Tibial nerve (tissue), 4 donors: ENCODE measurements at regions not wholly inside any gene's neighbourhood (a gene's known extent, or its start where the extent isn't known, plus 50 kb on each side); places are given as distances from the start of the nearest gene placed in this dataset.

Experiments used
- DNase-seq, 2 donors: peaks; one replicate each; pipeline ENCODE4 v3.0.0-alpha.2; 2019; ENCODE audit warnings: low spot score in 2 of 2
- H3K27ac ChIP-seq, 4 donors: fragments of 200-600 bp; sonication (generic) in 3 of 4; one replicate each; pipeline ENCODE4 v1.5.1; 2017 to 2019; ENCODE audit warnings: mild to moderate bottlenecking in 1 of 4
- H3K27me3 ChIP-seq, 2 donors: fragments of 200-600 bp; sonication (generic) in 1 of 2; one replicate each; pipeline versions ENCODE4 v1.5.1 to v1.6.0; 2017 to 2019
- H3K36me3 ChIP-seq, 3 donors: fragments of 200-600 bp; sonication (generic); one replicate each; pipeline ENCODE4 v1.5.1; 2018 to 2019
- H3K4me1 ChIP-seq, 4 donors: fragments of 200-600 bp; sonication (generic) in 3 of 4; one replicate each; pipeline ENCODE4 v1.5.1; 2017 to 2019
- H3K4me3 ChIP-seq, 4 donors: fragments of 200-600 bp; sonication (generic) in 3 of 4; one replicate each; pipeline ENCODE4 v1.5.1; 2017 to 2019; ENCODE audit warnings: mild to moderate bottlenecking in 1 of 4, moderate library complexity in 1 of 4
- H3K9me3 ChIP-seq, 4 donors: fragments of 200-600 bp; sonication (generic) in 3 of 4; one replicate each; pipeline ENCODE4 v1.5.1; 2017 to 2019
- EP300 ChIP-seq, 2 donors: sonication (generic); formaldehyde crosslinking; IDR thresholded peaks; one replicate each; pipeline ENCODE4 v1.6.1; 2017; ENCODE audit warnings: antibody characterized with exemption in 2 of 2, mild to moderate bottlenecking in 1 of 2
- POLR2A ChIP-seq, 2 donors: fragments of 450-650 bp; IDR thresholded peaks; one replicate each; pipeline ENCODE4 v1.6.1; 2017; ENCODE audit warnings: antibody characterized with exemption in 2 of 2, mild to moderate bottlenecking in 2 of 2, moderate library complexity in 2 of 2
- WGBS, 2 donors: methylation state at CpG; one replicate each; pipeline ENCODE4 v1.1.5; 2018; 5-methylcytosine and 5-hydroxymethylcytosine counted together
- TF ChIP-seq, protein P1 (sequence below), 5 experiments: fragments of 200-600 bp in 3 of 5; fragments of 450-650 bp in 2 of 5; sonication (generic) in 3 of 5; IDR thresholded peaks; one replicate each; pipeline ENCODE4 v1.5.1; 2016 to 2019; ENCODE audit warnings: antibody characterized with exemption in 5 of 5, mild to moderate bottlenecking in 3 of 5, moderate library complexity in 2 of 5

DNA sequence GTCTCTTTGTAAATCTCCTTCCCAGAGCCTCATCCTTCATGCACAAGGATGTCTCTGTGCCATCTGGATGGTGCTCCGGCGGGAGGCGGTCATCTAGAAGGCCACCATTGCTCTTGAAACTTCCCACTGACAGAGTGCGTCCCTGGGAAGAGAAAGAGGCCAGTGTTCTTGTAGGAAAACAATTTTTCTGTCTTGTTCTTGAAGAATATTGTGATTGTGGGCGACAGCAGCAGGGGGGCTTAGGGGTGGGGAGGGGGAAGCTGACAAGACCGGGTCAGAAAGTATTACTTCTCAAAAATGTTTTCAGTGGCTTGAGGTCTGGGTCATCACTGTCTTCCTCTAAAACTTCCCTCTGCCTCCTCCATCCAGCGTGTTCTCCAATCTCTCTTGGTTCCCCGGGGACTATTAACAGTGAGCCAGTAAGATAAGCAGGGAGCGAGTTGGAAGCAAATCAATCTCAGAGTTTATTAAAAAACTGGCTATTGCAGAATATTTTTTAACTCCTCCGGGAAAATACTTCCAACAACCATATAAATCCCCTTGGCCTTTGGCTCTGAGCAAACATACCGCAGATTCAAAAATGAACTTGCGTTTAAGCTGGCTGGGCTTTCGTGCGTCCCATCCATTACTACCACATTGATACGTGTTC, 597.8 kb upstream of the MGMT start:
- no peaks in the 10 kb centered on the region for H3K27me3 ChIP-seq
- H3K9me3 ChIP-seq: no peaks in the 10 kb centered on the region
- no peak overlapping the region for H3K27ac ChIP-seq
- TF ChIP-seq, protein P1, sequence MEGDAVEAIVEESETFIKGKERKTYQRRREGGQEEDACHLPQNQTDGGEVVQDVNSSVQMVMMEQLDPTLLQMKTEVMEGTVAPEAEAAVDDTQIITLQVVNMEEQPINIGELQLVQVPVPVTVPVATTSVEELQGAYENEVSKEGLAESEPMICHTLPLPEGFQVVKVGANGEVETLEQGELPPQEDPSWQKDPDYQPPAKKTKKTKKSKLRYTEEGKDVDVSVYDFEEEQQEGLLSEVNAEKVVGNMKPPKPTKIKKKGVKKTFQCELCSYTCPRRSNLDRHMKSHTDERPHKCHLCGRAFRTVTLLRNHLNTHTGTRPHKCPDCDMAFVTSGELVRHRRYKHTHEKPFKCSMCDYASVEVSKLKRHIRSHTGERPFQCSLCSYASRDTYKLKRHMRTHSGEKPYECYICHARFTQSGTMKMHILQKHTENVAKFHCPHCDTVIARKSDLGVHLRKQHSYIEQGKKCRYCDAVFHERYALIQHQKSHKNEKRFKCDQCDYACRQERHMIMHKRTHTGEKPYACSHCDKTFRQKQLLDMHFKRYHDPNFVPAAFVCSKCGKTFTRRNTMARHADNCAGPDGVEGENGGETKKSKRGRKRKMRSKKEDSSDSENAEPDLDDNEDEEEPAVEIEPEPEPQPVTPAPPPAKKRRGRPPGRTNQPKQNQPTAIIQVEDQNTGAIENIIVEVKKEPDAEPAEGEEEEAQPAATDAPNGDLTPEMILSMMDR (IDR thresholded peaks at IDR 0.05): no peak
- TF ChIP-seq EP300 (IDR thresholded peaks at IDR 0.05) (no peak), POLR2A (IDR thresholded peaks at IDR 0.05) (no peak)
- 30 to 32% methylated on average over 15 of the region's 15 CpGs for WGBS, 2 donors
- H3K4me3 ChIP-seq: no peak overlapping the region
- peaks cover 0 to 31% (median 7%) of the 10 kb centered on the region in 4 donors for H3K4me1 ChIP-seq
- no peaks in the 10 kb centered on the region for H3K36me3 ChIP-seq
- DNase-seq: no peak

DNA sequence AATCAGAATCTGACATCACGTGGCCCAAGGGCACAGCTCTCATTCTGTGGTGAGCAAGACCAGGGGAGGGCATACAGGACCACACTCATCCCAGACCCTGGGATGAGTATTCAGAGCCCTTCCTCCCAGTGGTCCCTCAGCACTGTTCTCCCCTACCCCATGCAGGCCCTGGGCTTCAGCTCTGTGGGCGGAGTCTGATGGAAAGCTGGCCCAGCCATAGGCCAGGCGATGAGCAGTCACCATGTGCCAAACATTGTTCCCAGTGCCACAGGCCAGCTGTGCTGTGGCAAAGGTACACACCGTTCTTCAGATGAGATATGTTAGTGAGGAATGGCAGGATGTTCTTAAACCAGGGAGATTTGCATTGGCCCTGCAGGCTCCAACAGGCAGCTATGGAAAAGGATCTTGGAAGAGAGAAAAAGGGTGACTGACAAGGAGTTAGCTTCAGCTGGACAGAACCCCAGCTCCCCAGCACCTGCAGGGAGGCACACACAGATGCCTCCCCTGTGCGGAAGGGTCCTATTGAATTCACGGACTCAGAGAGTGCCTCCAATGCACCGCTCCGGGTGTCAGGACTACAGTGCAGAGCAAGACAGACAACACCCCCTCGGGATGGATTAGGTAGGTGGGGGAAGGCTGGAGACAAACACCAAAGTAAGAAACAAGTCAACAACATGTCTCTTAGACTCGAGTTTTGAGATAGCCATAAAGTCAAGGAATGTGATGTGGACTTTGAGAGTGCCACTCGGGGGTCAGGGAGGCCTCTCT, 596.0 kb upstream of the MGMT start:
- Histone ChIP-seq H3K9me3 (no peaks in the 10 kb centered on the region), H3K27me3 (no peaks in the 10 kb centered on the region), H3K4me3 (no peak overlapping the region), H3K27ac (no peak overlapping the region), H3K4me1 (peaks cover 0 to 22% (median 7%) of the 10 kb centered on the region in 4 donors), H3K36me3 (no peaks in the 10 kb centered on the region)
- DNase-seq: no peak
- 84 to 92% methylated on average over 9 to 11 of the region's 11 CpGs for WGBS, 2 donors
- no peak for TF ChIP-seq EP300 (IDR thresholded peaks at IDR 0.05)
- TF ChIP-seq, protein P1 (IDR thresholded peaks at IDR 0.05): no peak
- TF ChIP-seq POLR2A (IDR thresholded peaks at IDR 0.05): no peak

DNA sequence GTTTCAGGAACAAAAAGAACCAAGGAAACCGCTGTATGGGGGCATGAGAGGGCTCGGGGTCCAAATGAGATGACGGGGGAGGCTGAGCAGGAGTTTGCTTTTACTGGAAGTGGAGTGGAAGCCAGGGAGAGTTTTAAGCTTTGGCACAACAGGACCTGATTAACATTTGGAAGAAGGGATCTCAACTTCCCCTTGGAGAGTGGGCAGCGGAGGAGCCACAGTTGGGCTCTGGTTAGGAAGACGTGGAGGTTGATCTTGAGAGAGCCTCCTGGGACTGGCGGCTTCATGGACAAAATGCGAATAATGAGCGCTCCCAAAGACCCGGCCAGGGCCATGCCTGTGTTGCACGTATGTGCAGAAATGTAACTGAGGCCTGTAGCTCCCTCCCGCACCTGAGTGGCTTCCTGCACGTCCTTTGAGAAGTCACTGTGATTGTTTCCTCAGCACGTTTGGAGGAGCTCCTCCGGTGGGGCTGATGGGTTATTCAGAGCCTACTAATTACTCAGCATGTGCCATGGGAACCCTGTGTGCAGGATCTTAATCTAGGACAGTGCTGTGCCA, 595.3 kb upstream of the MGMT start:
- H3K27ac ChIP-seq: no peak overlapping the region
- TF ChIP-seq EP300 (IDR thresholded peaks at IDR 0.05): no peak
- TF ChIP-seq, protein P1 (IDR thresholded peaks at IDR 0.05): no peak
- TF ChIP-seq POLR2A (IDR thresholded peaks at IDR 0.05): no peak
- H3K36me3 ChIP-seq: no peaks in the 10 kb centered on the region
- no peak overlapping the region for H3K4me3 ChIP-seq
- H3K9me3 ChIP-seq: no peaks in the 10 kb centered on the region
- no peaks in the 10 kb centered on the region for H3K27me3 ChIP-seq
- peaks cover 0 to 15% (median 7%) of the 10 kb centered on the region in 4 donors for H3K4me1 ChIP-seq
- no peak for DNase-seq
- 91 to 95% methylated on average over 14 of the region's 14 CpGs for WGBS, 2 donors

DNA sequence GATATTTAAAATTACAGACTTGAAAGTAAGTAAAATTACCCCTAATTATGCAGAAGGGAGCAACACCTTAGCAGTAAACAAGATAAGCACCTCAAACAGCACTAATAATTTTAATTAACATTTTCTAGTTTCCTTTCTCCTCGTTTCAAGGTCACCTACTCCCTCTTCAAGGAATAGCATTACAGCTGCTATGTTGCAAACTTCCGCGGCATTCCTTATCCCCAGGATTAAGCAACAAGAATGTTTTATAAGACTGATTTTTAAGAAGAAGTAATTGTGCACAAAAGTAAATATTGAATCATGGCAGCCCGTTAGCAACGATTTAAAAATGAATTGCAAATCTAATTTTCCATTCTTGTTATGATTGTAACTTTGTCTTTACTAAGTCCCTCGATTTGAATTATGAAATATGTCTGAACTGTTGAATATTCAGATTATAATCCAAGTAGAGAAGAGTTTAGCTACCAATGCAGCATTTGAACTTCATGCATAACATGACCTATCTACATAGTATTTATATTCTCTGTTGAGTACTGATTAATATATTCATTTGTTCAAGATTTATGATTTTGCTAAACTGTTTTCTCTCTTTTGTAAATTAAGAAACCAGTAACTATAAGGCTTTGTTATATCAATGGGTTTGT, 593.5 kb upstream of the MGMT start:
- WGBS, 2 donors: 48 to 60% methylated on average over 6 of the region's 6 CpGs
- Histone ChIP-seq H3K27me3 (no peaks in the 10 kb centered on the region), H3K9me3 (no peaks in the 10 kb centered on the region), H3K36me3 (no peaks in the 10 kb centered on the region), H3K27ac (no peak overlapping the region), H3K4me1 (peaks cover 0 to 13% (median 6%) of the 10 kb centered on the region in 4 donors), H3K4me3 (no peak overlapping the region)
- TF ChIP-seq EP300 (IDR thresholded peaks at IDR 0.05) (no peak), POLR2A (IDR thresholded peaks at IDR 0.05) (no peak)
- TF ChIP-seq, protein P1 (IDR thresholded peaks at IDR 0.05): no peak
- no peak for DNase-seq
